GM12878 (cell line): ENCODE measurements at regions not wholly inside any gene's neighbourhood (a gene's known extent, or its start where the extent isn't known, plus 50 kb on each side); places are given as distances from the start of the nearest gene placed in this dataset.
"Not testable (repeated sequence)": the region's sequence is repeated elsewhere in the genome, so short reads cannot be mapped to it uniquely, and the experiment has no call there.

ENCODE experiments used
- ATAC-seq: fragments of 200-7000 bp; cut with Tn5 transposase; 3 replicates; pipeline ENCODE4 v1.9.1; 2020; ENCODE audit warnings: mild to moderate bottlenecking, moderate library complexity
- BruUV-seq: library from RNA; stranded (reverse); fragments of 400-500 nt; replicated peaks from 2 replicates; lab custom pipeline; 2021; lab: Mats Ljungman, UMichigan
- CTCF ChIA-PET: fragments of 300-600 bp; sonication (Branson Sonifier 250); formaldehyde crosslinking; extraction: SDS; loops from one replicate; lab custom pipeline; 2021; ENCODE audit warnings: inconsistent platforms; lab: Yijun Ruan, JAX
- POLR2A ChIA-PET: fragments of 350-600 bp; formaldehyde crosslinking; extraction: SDS; loops from one replicate; lab custom pipeline; 2021; ENCODE audit warnings: inconsistent platforms; lab: Charles Lee
- RAD21 ChIA-PET: fragments of 300-600 bp; sonication (Branson Sonifier 250); formaldehyde crosslinking; loops from one replicate; lab custom pipeline; 2023; ENCODE audit warnings: antibody characterized with exemption; ENCODE audit not compliant: unreplicated experiment; lab: Charles Lee
- SMC1A ChIA-PET: fragments of 300-600 bp; sonication (Branson Sonifier 250); formaldehyde crosslinking; loops from one replicate; lab custom pipeline; 2023; ENCODE audit not compliant: unreplicated experiment, uncharacterized antibody; lab: Charles Lee
- DNase-seq: peaks from one replicate; pipeline ENCODE4 v3.0.0-alpha.2; 2011; ENCODE audit warnings: low read depth, low spot score
- FAIRE-seq: peaks from 3 replicates; lab custom pipeline; 2011; peaks lifted over from hg19 to GRCh38; lab: Jason Lieb, UNC
- H2AFZ ChIP-seq: 2 replicates; pipeline ENCODE4 v1.6.0; 2011; ENCODE audit warnings: low read depth, low read length, control low read depth; ENCODE audit not compliant: control insufficient read depth
- H3K27ac ChIP-seq: 2 replicates; pipeline ENCODE4 v1.5.1; 2011; ENCODE audit warnings: control low read depth; ENCODE audit not compliant: control insufficient read depth, insufficient read depth
- H3K27me3 ChIP-seq, 2 experiments: replicated peaks in 1 of 2; 2 replicates each; pipeline versions ENCODE4 v1.6.0 to v1.6.1; 2011; ENCODE audit warnings: low read length in 1 of 2; ENCODE audit not compliant: control insufficient read depth in 2 of 2, insufficient read depth in 2 of 2
- H3K36me3 ChIP-seq, 2 experiments: 2 replicates each; pipeline ENCODE4 v1.5.1; 2011; ENCODE audit warnings: low read length in 1 of 2; ENCODE audit not compliant: control insufficient read depth in 2 of 2, insufficient read depth in 2 of 2
- H3K4me1 ChIP-seq: 2 replicates; pipeline ENCODE4 v1.6.1; 2011; ENCODE audit warnings: mild to moderate bottlenecking, low read length, moderate library complexity, mixed read lengths; ENCODE audit not compliant: control insufficient read depth, insufficient read depth
- H3K4me2 ChIP-seq: 2 replicates; pipeline ENCODE4 v1.6.0; 2011; ENCODE audit warnings: control low read depth; ENCODE audit not compliant: control insufficient read depth, insufficient read depth
- H3K4me3 ChIP-seq: fragments of 200-600 bp; sonication (generic); 2 replicates; pipeline ENCODE4 v1.5.1; 2016
- H3K79me2 ChIP-seq: 2 replicates; pipeline ENCODE4 v1.6.0; 2011; ENCODE audit warnings: low read length; ENCODE audit not compliant: control insufficient read depth, insufficient read depth
- H3K9ac ChIP-seq: 2 replicates; pipeline ENCODE4 v1.8.0; 2011; ENCODE audit warnings: low read length, control low read depth, mixed read lengths; ENCODE audit not compliant: control insufficient read depth, insufficient read depth
- H3K9me3 ChIP-seq: replicated peaks from 3 replicates; pipeline ENCODE4 v1.5.1; 2011; ENCODE audit warnings: mild to moderate bottlenecking, low read length; ENCODE audit not compliant: control insufficient read depth, insufficient read depth
- H4K20me1 ChIP-seq: 2 replicates; pipeline ENCODE4 v1.6.0; 2011; ENCODE audit not compliant: control insufficient read depth, insufficient read depth
- MXI1 ChIP-seq: fragments of 150-350 bp; IDR thresholded peaks from 2 replicates; pipeline ENCODE4 v1.6.1; 2011; ENCODE audit warnings: low read depth, mild to moderate bottlenecking, inconsistent platforms, low read length, improper control_type of control experiment
- WGBS: methylation state at CpG from one replicate; pipeline ENCODE4 v1.1.6; 2016; ENCODE audit warnings: low lambda C conversion rate; ENCODE audit not compliant: insufficient replicate concordance, insufficient coverage; ENCODE audit errors: missing lambda C conversion rate; 5-methylcytosine and 5-hydroxymethylcytosine counted together
- in situ Hi-C: fragments of 300-500 bp; cut with MboI; formaldehyde crosslinking; loops from 9 replicates; pipeline ENCODE4 v1.14.3; 2018; ENCODE audit warnings: mixed read lengths
- intact Hi-C: fragments of 100-400 bp; cut with micrococcal nuclease; formaldehyde crosslinking; loops from one replicate; pipeline ENCODE4 v1.14.2; 2022; ENCODE audit not compliant: unreplicated experiment
- TF ChIP-seq, protein P1 (sequence below): fragments of 450-650 bp; IDR thresholded peaks from 2 replicates; pipeline ENCODE4 v1.6.1; 2017; ENCODE audit warnings: mild to moderate bottlenecking, moderate library complexity
- TF ChIP-seq, protein P2 (sequence below): IDR thresholded peaks from 2 replicates; pipeline ENCODE4 v1.6.1; 2012; ENCODE audit warnings: improper control_type of control experiment, low read depth, low read length; ENCODE audit not compliant: insufficient replicate concordance
- TF ChIP-seq, protein P3 (sequence below): fragments of 450-650 bp; IDR thresholded peaks from 2 replicates; pipeline ENCODE4 v1.6.1; 2018; ENCODE audit warnings: mild to moderate bottlenecking, low read depth, moderate library complexity; ENCODE audit not compliant: partially characterized antibody

DNA sequence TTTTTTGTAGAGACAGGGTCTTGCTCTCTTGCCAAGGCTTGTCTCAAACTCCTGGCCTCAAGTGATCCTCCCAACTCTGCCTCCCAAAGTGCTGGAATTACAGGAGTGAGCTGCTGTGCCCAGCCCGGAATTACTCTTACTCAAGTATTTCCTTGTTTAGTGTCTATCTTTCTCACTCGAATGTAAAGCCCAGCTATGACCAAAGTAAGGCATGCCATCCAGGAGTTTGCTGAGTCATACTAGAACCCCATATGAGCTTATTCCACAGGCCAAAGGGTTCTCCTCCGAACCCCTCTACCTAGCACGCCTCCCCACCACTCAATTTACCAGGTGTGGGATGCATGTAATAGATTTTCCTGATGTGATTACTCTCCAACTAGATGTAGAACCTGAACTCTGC, 166.6 kb upstream of the AUTS2 start:
- ChIA-PET CTCF (no interaction called here), SMC1A (no interaction called here), RAD21 (no interaction called here), POLR2A (no interaction called here)
- Histone ChIP-seq H4K20me1 (no peaks in the 10 kb centered on the region), H3K9ac (no peak overlapping the region), H3K36me3 (no peaks in the 10 kb centered on the region), H3K4me3 (no peak overlapping the region), H3K79me2 (no peaks in the 10 kb centered on the region), H3K4me2 (no peak overlapping the region), H2AFZ (no peak overlapping the region), H3K9me3 (peaks cover 3% of the 10 kb centered on the region; the same call in 1 of the 3 replicates), H3K27me3 (no peaks in the 10 kb centered on the region), H3K4me1 (peaks cover 2% of the 10 kb centered on the region; the same call in 1 of the 2 replicates), H3K27ac (no peak overlapping the region)
- in situ Hi-C loops (no loop called here), intact Hi-C loops (loop anchor here (10.0 kb wide), 1 partner anchor 393 kb away; no protein-coding TSS in a partner anchor)
- FAIRE-seq (no peak), ATAC-seq (no peak), DNase-seq (no peak)
- WGBS = 0% methylated on average over 4 of the region's 4 CpGs
- no TSS peak for BruUV-seq
- TF ChIP-seq, protein P1, sequence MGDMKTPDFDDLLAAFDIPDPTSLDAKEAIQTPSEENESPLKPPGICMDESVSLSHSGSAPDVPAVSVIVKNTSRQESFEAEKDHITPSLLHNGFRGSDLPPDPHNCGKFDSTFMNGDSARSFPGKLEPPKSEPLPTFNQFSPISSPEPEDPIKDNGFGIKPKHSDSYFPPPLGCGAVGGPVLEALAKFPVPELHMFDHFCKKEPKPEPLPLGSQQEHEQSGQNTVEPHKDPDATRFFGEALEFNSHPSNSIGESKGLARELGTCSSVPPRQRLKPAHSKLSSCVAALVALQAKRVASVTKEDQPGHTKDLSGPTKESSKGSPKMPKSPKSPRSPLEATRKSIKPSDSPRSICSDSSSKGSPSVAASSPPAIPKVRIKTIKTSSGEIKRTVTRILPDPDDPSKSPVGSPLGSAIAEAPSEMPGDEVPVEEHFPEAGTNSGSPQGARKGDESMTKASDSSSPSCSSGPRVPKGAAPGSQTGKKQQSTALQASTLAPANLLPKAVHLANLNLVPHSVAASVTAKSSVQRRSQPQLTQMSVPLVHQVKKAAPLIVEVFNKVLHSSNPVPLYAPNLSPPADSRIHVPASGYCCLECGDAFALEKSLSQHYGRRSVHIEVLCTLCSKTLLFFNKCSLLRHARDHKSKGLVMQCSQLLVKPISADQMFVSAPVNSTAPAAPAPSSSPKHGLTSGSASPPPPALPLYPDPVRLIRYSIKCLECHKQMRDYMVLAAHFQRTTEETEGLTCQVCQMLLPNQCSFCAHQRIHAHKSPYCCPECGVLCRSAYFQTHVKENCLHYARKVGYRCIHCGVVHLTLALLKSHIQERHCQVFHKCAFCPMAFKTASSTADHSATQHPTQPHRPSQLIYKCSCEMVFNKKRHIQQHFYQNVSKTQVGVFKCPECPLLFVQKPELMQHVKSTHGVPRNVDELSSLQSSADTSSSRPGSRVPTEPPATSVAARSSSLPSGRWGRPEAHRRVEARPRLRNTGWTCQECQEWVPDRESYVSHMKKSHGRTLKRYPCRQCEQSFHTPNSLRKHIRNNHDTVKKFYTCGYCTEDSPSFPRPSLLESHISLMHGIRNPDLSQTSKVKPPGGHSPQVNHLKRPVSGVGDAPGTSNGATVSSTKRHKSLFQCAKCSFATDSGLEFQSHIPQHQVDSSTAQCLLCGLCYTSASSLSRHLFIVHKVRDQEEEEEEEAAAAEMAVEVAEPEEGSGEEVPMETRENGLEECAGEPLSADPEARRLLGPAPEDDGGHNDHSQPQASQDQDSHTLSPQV = no peak
- TF ChIP-seq, protein P2, sequence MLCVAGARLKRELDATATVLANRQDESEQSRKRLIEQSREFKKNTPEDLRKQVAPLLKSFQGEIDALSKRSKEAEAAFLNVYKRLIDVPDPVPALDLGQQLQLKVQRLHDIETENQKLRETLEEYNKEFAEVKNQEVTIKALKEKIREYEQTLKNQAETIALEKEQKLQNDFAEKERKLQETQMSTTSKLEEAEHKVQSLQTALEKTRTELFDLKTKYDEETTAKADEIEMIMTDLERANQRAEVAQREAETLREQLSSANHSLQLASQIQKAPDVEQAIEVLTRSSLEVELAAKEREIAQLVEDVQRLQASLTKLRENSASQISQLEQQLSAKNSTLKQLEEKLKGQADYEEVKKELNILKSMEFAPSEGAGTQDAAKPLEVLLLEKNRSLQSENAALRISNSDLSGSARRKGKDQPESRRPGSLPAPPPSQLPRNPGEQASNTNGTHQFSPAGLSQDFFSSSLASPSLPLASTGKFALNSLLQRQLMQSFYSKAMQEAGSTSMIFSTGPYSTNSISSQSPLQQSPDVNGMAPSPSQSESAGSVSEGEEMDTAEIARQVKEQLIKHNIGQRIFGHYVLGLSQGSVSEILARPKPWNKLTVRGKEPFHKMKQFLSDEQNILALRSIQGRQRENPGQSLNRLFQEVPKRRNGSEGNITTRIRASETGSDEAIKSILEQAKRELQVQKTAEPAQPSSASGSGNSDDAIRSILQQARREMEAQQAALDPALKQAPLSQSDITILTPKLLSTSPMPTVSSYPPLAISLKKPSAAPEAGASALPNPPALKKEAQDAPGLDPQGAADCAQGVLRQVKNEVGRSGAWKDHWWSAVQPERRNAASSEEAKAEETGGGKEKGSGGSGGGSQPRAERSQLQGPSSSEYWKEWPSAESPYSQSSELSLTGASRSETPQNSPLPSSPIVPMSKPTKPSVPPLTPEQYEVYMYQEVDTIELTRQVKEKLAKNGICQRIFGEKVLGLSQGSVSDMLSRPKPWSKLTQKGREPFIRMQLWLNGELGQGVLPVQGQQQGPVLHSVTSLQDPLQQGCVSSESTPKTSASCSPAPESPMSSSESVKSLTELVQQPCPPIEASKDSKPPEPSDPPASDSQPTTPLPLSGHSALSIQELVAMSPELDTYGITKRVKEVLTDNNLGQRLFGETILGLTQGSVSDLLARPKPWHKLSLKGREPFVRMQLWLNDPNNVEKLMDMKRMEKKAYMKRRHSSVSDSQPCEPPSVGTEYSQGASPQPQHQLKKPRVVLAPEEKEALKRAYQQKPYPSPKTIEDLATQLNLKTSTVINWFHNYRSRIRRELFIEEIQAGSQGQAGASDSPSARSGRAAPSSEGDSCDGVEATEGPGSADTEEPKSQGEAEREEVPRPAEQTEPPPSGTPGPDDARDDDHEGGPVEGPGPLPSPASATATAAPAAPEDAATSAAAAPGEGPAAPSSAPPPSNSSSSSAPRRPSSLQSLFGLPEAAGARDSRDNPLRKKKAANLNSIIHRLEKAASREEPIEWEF = no peak
- TF ChIP-seq, protein P3, sequence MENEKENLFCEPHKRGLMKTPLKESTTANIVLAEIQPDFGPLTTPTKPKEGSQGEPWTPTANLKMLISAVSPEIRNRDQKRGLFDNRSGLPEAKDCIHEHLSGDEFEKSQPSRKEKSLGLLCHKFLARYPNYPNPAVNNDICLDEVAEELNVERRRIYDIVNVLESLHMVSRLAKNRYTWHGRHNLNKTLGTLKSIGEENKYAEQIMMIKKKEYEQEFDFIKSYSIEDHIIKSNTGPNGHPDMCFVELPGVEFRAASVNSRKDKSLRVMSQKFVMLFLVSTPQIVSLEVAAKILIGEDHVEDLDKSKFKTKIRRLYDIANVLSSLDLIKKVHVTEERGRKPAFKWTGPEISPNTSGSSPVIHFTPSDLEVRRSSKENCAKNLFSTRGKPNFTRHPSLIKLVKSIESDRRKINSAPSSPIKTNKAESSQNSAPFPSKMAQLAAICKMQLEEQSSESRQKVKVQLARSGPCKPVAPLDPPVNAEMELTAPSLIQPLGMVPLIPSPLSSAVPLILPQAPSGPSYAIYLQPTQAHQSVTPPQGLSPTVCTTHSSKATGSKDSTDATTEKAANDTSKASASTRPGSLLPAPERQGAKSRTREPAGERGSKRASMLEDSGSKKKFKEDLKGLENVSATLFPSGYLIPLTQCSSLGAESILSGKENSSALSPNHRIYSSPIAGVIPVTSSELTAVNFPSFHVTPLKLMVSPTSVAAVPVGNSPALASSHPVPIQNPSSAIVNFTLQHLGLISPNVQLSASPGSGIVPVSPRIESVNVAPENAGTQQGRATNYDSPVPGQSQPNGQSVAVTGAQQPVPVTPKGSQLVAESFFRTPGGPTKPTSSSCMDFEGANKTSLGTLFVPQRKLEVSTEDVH = no peak
- no peak for TF ChIP-seq MXI1

DNA sequence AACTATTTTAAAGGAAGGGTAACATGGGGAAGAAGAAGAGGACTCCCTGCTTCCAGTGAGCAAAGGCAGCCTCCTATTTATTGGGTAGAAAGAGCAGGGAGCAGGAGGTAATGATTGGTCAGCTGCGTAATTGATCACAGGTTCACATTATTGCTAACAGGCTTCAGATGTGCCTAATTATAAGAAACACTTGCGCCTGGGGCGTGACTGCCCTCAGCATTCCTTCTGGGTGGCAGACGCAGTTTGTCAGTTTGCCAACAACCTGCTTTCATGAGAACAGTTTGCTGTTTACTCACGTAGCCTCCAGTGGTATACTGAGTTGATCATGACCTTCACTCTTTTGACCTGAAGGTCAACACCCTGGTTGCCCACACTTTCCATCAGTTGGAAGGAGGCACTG, 166.0 kb upstream of the AUTS2 start:
- SMC1A ChIA-PET, H2AFZ ChIP-seq, POLR2A ChIA-PET, BruUV-seq, H3K27me3 ChIP-seq, FAIRE-seq, RAD21 ChIA-PET, H3K36me3 ChIP-seq, DNase-seq, H3K4me2 ChIP-seq, H3K4me1 ChIP-seq, H3K27ac ChIP-seq, H3K9ac ChIP-seq, CTCF ChIA-PET, H4K20me1 ChIP-seq, H3K4me3 ChIP-seq, H3K79me2 ChIP-seq, in situ Hi-C loops, ATAC-seq, H3K9me3 ChIP-seq: not testable (repeated sequence)
- intact Hi-C loops = loop anchor here (10.0 kb wide), 1 partner anchor 393 kb away; no protein-coding TSS in a partner anchor
- WGBS = 35% methylated on average over 5 of the region's 5 CpGs
